DMS 273 (cell line): ENCODE measurements at regions not wholly inside any gene's neighbourhood (a gene's known extent, or its start where the extent isn't known, plus 50 kb on each side); places are given as distances from the start of the nearest gene placed in this dataset.

Source experiments
- DNase-seq: peaks from one replicate; lab custom pipeline; 2025; ENCODE audit not compliant: unreplicated experiment; lab: John Stamatoyannopoulos, UW

GRCh38 chr1:84090447-84091245 lies 53.4 kb upstream of the PRKACB start:
- no peak for DNase-seq

- DNase-seq = no peak
Measured at GRCh38 chr1:84089867-84090266, 54.2 kb upstream of the PRKACB start.

- peak; percentile 9 for DNase-seq
Measured at GRCh38 chr1:84089465-84089864, 54.6 kb upstream of the PRKACB start.

- no peak for DNase-seq
Measured at GRCh38 chr1:84086616-84087015, 57.5 kb upstream of the PRKACB start.

- DNase-seq = peak; percentile 10
Measured at GRCh38 chr1:84086189-84086588, 57.9 kb upstream of the PRKACB start.

- peak; percentile 75 for DNase-seq
Measured at GRCh38 chr1:84083307-84083706, 60.8 kb upstream of the PRKACB start.

- peak; percentile 64 for DNase-seq
Measured at GRCh38 chr1:84078842-84079202, 65.2 kb upstream of the PRKACB start.

- DNase-seq = peak; percentile 76
Measured at GRCh38 chr1:84078108-84078841, 65.8 kb upstream of the PRKACB start.

GRCh38 chr1:84077476-84078107 lies 66.5 kb upstream of the PRKACB start:
- DNase-seq = peak; percentile 96

- DNase-seq = peak; percentile 55
Measured at GRCh38 chr1:84073266-84073665, 70.8 kb upstream of the PRKACB start.

GRCh38 chr1:84069236-84069845 lies 70.4 kb upstream of the TTLL7 start:
- peak; percentile 60 for DNase-seq

- DNase-seq = no peak
Measured at GRCh38 chr1:84062496-84062895, 63.6 kb upstream of the TTLL7 start.

GRCh38 chr1:84061336-84061735 lies 62.4 kb upstream of the TTLL7 start:
- no peak for DNase-seq

GRCh38 chr1:84060781-84061180 lies 61.8 kb upstream of the TTLL7 start:
- DNase-seq = no peak

- no peak for DNase-seq
Measured at GRCh38 chr1:84048820-84049219, 49.9 kb upstream of the TTLL7 start.
